Neural crest cell (in vitro differentiated cells): ENCODE measurements at regions not wholly inside any gene's neighbourhood (a gene's known extent, or its start where the extent isn't known, plus 50 kb on each side); places are given as distances from the start of the nearest gene placed in this dataset.
A peak's percentile ranks its signal among the peaks of the same experiment; 100 is the strongest.

Experiments used
- DNase-seq: peaks from one replicate; pipeline ENCODE4 v3.0.0; 2021; ENCODE audit warnings: low read depth, mixed read lengths, low spot score
- H3K27ac Mint-ChIP-seq: one replicate; pipeline ENCODE4 v1.8.0; 2021; ENCODE audit warnings: mild to moderate bottlenecking, mixed read lengths; ENCODE audit not compliant: unreplicated experiment
- H3K27me3 Mint-ChIP-seq: 2 replicates; pipeline ENCODE4 v1.8.0; 2021; ENCODE audit warnings: low read depth, mild to moderate bottlenecking, mixed read lengths
- H3K36me3 Mint-ChIP-seq: 2 replicates; pipeline ENCODE4 v1.8.0; 2021; ENCODE audit warnings: low read depth, mild to moderate bottlenecking, mixed read lengths
- H3K4me1 Mint-ChIP-seq: 2 replicates; pipeline ENCODE4 v1.8.0; 2021; ENCODE audit warnings: mixed read lengths
- H3K4me3 Mint-ChIP-seq: one replicate; pipeline ENCODE4 v1.8.0; 2021; ENCODE audit warnings: mild to moderate bottlenecking, mixed read lengths
- H3K9me3 Mint-ChIP-seq: 2 replicates; pipeline ENCODE4 v1.8.0; 2021; ENCODE audit warnings: mixed read lengths
- TF ChIP-seq, protein P1 (sequence below): fragments of 200-600 bp; sonication (generic); conservative IDR thresholded peaks from 2 replicates; pipeline ENCODE4 v1.5.0; 2021; ENCODE audit warnings: antibody characterized with exemption, mild to moderate bottlenecking

DNA sequence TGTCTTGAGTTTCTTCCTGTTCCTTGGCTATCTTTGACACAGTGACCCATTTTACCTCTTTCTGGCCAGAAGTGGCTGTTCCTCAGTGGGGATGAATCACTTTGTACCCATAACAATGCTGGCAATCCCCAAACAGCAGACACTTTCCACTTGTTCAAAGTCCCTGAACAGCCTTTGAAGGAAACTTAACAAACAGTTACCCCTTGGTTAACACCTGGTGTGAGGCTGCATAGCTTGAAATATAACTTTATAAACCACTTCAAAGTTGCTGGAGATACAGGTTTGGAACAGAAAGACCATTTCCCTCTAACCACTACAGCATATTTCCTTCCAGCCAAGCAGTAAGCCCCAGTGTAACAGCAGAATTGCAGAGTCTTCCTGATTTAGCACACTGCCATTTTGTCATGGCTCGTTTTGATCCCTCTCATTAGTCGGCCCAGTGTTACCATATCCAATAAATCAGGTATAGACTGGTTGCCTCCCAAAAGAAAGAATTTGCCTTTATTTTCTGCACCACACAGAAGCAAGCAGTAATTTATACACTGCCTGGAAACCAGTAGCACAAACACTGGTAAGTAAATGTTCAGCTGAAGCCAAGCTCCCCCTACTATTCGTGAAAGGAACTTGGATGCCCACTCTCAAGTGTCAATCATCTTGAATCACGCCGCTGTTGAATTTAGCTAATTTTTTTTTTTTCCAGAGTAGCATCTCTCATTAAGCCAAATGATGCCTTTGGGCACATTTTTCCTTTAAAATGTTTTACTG, 225.9 kb downstream of the PIK3R1 start:
- Mint-ChIP-seq H3K4me1 (peaks cover 27% of the 10 kb centered on the region), H3K9me3 (peaks cover 3% of the 10 kb centered on the region), H3K4me3 (no peak overlapping the region), H3K27me3 (no peaks in the 10 kb centered on the region), H3K27ac (no peak overlapping the region), H3K36me3 (no peaks in the 10 kb centered on the region)
- DNase-seq = no peak
- TF ChIP-seq, protein P1, sequence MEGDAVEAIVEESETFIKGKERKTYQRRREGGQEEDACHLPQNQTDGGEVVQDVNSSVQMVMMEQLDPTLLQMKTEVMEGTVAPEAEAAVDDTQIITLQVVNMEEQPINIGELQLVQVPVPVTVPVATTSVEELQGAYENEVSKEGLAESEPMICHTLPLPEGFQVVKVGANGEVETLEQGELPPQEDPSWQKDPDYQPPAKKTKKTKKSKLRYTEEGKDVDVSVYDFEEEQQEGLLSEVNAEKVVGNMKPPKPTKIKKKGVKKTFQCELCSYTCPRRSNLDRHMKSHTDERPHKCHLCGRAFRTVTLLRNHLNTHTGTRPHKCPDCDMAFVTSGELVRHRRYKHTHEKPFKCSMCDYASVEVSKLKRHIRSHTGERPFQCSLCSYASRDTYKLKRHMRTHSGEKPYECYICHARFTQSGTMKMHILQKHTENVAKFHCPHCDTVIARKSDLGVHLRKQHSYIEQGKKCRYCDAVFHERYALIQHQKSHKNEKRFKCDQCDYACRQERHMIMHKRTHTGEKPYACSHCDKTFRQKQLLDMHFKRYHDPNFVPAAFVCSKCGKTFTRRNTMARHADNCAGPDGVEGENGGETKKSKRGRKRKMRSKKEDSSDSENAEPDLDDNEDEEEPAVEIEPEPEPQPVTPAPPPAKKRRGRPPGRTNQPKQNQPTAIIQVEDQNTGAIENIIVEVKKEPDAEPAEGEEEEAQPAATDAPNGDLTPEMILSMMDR = no peak

DNA sequence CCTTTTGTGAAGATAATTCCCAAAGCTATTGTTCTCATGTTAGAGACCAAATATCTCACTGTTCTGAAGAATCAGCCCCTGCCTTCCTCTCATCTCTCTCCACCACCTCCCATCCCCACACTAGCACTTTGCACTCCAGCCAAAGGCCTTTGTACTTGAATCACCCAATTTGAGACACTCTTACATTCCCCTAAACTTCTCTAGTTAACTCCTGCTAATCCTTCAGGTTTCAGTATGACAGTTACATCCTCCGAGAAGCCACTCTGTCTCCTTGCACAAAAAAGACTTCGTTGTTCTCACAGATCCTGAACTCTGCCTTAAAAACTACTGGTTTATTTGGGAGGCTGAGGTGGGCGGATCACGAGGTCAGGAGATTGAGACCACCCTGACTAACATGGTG, 227.5 kb downstream of the PIK3R1 start:
- no peaks in the 10 kb centered on the region for H3K36me3 Mint-ChIP-seq
- TF ChIP-seq, protein P1 = no peak
- no peak for DNase-seq
- H3K27ac Mint-ChIP-seq = no peak overlapping the region
- no peak overlapping the region for H3K4me3 Mint-ChIP-seq
- no peaks in the 10 kb centered on the region for H3K27me3 Mint-ChIP-seq
- peaks cover 3% of the 10 kb centered on the region for H3K9me3 Mint-ChIP-seq
- peaks cover 38% of the 10 kb centered on the region for H3K4me1 Mint-ChIP-seq

DNA sequence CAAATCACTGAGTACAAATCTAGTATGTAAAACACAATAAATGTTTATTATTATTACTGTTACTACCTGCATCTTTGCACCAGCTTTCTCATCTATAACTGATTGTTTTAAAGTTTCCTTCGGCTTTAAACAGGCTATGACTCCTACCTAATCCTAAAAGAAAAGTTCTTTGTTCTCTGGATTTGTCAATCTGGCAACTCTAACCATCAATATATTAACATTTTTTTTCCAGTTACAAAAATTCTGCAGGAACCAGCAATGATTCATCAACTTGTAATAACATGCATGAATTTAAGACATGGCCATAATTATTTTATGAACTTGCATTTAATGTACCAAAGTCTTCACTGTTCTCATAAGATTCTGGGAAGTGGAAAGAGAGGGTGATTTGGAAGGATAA, 228.5 kb downstream of the PIK3R1 start:
- H3K4me3 Mint-ChIP-seq = no peak overlapping the region
- H3K27me3 Mint-ChIP-seq = no peaks in the 10 kb centered on the region
- peaks cover 3% of the 10 kb centered on the region for H3K9me3 Mint-ChIP-seq
- no peaks in the 10 kb centered on the region for H3K36me3 Mint-ChIP-seq
- peaks cover 38% of the 10 kb centered on the region for H3K4me1 Mint-ChIP-seq
- peak overlapping the region; percentile 46 for H3K27ac Mint-ChIP-seq
- no peak for DNase-seq
- TF ChIP-seq, protein P1 = no peak

DNA sequence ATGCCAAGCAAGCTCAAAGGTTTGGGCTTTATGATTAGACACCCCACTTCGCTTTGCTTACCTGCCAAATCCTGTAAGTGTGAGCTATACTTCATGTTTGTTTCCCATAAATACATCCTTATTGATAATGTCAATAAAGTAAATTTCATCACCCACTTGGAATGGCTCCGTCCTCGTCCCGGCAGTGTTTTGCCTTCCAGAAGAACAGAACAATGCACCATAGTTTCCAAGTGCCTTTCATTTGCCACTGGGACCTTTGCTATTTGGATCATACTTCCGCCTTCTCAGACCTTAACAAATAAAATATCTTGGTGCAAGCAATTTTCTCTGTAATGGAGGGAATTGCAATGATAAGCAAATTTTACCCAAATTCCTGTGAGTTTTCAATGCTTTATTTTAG, 229.3 kb downstream of the PIK3R1 start:
- DNase-seq = no peak
- peak overlapping the region; percentile 22 for H3K27ac Mint-ChIP-seq
- TF ChIP-seq, protein P1 = no peak
- H3K27me3 Mint-ChIP-seq = no peaks in the 10 kb centered on the region
- H3K4me3 Mint-ChIP-seq = no peak overlapping the region
- peaks cover 38% of the 10 kb centered on the region for H3K4me1 Mint-ChIP-seq
- no peaks in the 10 kb centered on the region for H3K36me3 Mint-ChIP-seq
- H3K9me3 Mint-ChIP-seq = peaks cover under 1% of the 10 kb centered on the region

DNA sequence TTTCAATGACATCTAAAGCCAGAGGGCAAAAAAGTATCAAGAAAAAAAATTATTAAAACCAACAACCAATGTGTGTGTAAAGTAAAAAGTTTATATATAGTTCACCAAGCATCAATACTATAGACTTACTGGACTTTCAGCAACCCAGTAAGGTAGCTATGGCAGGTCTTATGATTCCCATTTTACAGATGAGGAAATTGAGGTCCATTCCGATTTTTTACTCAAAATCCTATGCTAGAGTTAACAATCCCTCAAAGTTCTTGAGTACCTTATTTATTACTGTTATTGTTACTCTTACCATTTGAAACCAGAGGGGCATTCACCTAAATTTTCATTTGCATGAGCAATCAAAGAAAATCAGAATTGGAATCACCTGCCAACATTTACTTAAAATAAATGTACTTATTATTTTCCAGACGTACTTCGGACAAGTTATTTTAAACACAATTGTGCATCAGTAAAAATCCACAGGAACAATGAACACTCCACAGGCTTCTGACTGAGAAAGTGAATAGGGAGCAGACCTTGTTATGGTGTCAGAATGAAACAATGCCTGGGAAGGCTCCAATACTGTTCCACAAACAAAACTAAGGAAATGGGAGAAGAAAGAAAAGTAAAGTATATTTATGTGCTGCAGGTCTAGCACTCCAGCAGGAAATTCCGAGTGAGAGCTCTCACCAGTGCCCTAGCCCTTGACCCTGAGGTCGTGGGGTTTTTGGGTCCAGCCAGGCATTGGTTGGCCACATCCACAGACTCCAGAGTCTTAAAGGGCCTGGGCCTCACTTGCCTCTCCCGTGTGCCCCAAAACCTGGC, 229.9 kb downstream of the PIK3R1 start:
- peaks cover 38% of the 10 kb centered on the region for H3K4me1 Mint-ChIP-seq

More for the DNA sequence above, 229.9 kb downstream of the PIK3R1 start:
- TF ChIP-seq, protein P1 = no peak
- H3K9me3 Mint-ChIP-seq = peaks cover 1% of the 10 kb centered on the region
- DNase-seq = no peak
- no peaks in the 10 kb centered on the region for H3K27me3 Mint-ChIP-seq
- H3K27ac Mint-ChIP-seq = no peak overlapping the region
- no peaks in the 10 kb centered on the region for H3K36me3 Mint-ChIP-seq
- H3K4me3 Mint-ChIP-seq = no peak overlapping the region
